ENCODE measurements at regions not wholly inside any gene's neighbourhood (a gene's known extent, or its start where the extent isn't known, plus 50 kb on each side); places are given as distances from the start of the nearest gene placed in this dataset.
A peak's percentile ranks its signal among the peaks of the same experiment; 100 is the strongest.

GRCh38 chr10:69696073-69696731, 66.2 kb downstream of the FAM241B start:
- H3K9me3 ChIP-seq: no peaks in the 10 kb centered on the region

DNA sequence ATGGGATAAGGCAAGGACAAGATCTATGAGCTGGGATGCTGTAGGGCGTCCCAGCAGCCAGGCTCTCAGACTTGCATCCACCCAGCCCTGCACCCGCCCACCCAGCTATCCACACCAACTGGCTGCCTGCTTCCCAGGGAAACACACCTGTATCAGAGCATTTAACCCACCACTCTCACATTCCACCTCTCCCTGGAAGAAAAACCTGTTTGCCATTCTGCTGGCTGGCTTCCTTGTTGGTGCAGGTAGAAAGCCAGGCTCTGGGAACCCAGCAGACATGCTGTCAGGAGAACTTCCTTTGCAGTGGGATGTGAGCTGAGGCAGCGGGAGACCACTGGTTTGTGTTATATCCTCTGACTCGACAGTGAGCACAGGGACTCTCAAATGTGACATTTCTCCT, 67.0 kb downstream of the FAM241B start:
- no peak overlapping the region for H3K27ac ChIP-seq
- no peaks in the 10 kb centered on the region for H3K9me3 ChIP-seq
- intact Hi-C loops (cut with DNase I): no loop called here
- DNase-seq: no peak
- H3K4me3 ChIP-seq (replicated peaks in 1 of 3): no peak overlapping the region
- WGBS, 2 donors: 75 to 79% methylated on average over 4 of the region's 4 CpGs
- no peaks in the 10 kb centered on the region for H3K4me1 ChIP-seq
- H3K36me3 ChIP-seq: no peaks in the 10 kb centered on the region
- TF ChIP-seq POLR2A (IDR thresholded peaks at IDR 0.05) (no peak), CTCF (IDR thresholded peaks at IDR 0.05) (no peak)
- no peaks in the 10 kb centered on the region for H3K27me3 ChIP-seq

More at GRCh38 chr10:69696073-69696731, 66.2 kb downstream of the FAM241B start:
- WGBS, 2 donors: 66 to 71% methylated on average over 9 of the region's 9 CpGs
- intact Hi-C loops (cut with DNase I): no loop called here
- Histone ChIP-seq H3K27me3 (no peaks in the 10 kb centered on the region), H3K4me3 (replicated peaks in 1 of 3) (no peak overlapping the region), H3K4me1 (no peaks in the 10 kb centered on the region), H3K27ac (no peak overlapping the region), H3K36me3 (no peaks in the 10 kb centered on the region)
- TF ChIP-seq POLR2A (IDR thresholded peaks at IDR 0.05) (no peak), CTCF (IDR thresholded peaks at IDR 0.05) (peak in 2 of 6 experiments; percentile 36 to 47)
- DNase-seq: peak; percentile 15 to 23

- no peaks in the 10 kb centered on the region for H3K9me3 ChIP-seq
- no peak overlapping the region for H3K27ac ChIP-seq
- TF ChIP-seq POLR2A (IDR thresholded peaks at IDR 0.05) (no peak), CTCF (IDR thresholded peaks at IDR 0.05) (no peak)
- H3K4me1 ChIP-seq: no peaks in the 10 kb centered on the region
- H3K27me3 ChIP-seq: no peaks in the 10 kb centered on the region
- H3K4me3 ChIP-seq (replicated peaks in 1 of 3): no peak overlapping the region
- WGBS, 2 donors: 69 to 74% methylated on average over 3 of the region's 3 CpGs
- intact Hi-C loops (cut with DNase I): no loop called here
- no peaks in the 10 kb centered on the region for H3K36me3 ChIP-seq
- DNase-seq: no peak
These were observed 73.2 kb downstream of the FAM241B start for GRCh38 chr10:69703256-69703655.

GRCh38 chr10:69703766-69704630, 74.0 kb downstream of the FAM241B start:
- Histone ChIP-seq H3K36me3 (no peaks in the 10 kb centered on the region), H3K4me1 (no peaks in the 10 kb centered on the region), H3K9me3 (no peaks in the 10 kb centered on the region), H3K4me3 (replicated peaks in 1 of 3) (no peak overlapping the region), H3K27me3 (no peaks in the 10 kb centered on the region), H3K27ac (no peak overlapping the region)
- TF ChIP-seq CTCF (IDR thresholded peaks at IDR 0.05): no peak
- no peak for TF ChIP-seq POLR2A (IDR thresholded peaks at IDR 0.05)
- no peak for DNase-seq
- WGBS, 2 donors: 72 to 76% methylated on average over 7 of the region's 7 CpGs
- intact Hi-C loops (cut with DNase I): no loop called here

DNA sequence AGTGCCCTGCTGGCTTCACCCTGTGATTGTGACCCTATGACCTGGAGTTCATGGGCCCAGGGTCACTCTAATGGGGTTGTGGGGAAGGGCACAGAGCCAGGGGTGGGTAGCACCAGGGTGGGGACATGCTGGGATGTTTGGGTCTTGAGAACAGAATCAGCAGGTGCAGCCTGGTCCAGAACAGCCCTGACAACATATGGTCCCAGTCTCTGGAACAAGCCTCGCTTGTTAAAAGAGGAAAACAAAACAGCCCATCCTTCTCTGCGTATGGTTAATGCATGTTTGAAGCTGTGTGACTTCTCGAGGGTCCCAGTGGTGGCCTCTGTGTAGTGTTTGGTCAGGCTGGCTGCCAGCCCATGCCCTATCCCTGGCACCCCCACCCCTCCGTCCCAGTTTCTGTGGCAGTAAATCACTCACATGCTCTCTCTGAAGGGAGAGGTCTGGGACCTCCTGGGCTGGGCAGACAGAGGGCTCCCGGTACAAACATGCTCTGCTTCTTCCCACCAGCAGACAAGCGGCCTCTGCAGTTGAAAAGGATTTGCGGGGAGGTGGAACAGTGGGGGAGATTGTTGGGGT, 79.4 kb downstream of the FAM241B start:
- Histone ChIP-seq H3K27ac (no peak overlapping the region), H3K4me3 (replicated peaks in 1 of 3) (no peak overlapping the region), H3K9me3 (no peaks in the 10 kb centered on the region), H3K36me3 (no peaks in the 10 kb centered on the region), H3K4me1 (no peaks in the 10 kb centered on the region), H3K27me3 (no peaks in the 10 kb centered on the region)
- TF ChIP-seq POLR2A (IDR thresholded peaks at IDR 0.05): no peak
- intact Hi-C loops (cut with DNase I): no loop called here
- no peak for DNase-seq
- WGBS, 2 donors: 53% methylated on average over 7 of the region's 7 CpGs

All from thyroid gland (tissue), 4 donors.